ENCODE measurements at regions not wholly inside any gene's neighbourhood (a gene's known extent, or its start where the extent isn't known, plus 50 kb on each side); places are given as distances from the start of the nearest gene placed in this dataset.

DNA sequence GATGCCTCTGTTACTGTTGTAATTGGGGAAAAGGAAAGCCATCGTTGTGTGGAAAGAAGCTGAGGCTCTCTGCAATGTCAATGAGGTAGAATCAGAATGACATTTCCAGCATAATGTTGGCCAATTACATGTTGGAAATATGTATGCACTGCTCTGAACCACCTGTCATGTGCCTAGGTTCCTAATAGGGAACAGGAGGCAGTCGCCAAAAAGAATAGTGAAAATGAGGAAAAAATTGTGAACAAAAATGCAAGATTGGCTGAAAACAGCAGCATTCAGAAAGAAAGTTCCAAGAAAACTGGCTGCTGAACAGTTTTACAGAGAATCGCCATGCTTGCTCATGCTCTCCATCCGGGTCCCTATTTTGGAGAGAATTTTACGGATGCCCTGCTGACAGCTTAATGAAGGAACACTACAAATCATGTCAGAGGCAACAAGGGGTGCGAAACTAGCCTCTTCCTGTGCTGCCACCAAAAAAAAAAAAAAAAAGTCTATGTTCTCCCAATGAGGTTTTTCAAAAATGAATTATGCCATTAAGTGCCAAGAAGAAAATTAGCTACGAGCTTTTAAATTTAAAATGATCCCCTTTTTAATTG, 305.9 kb upstream of the ARRDC4 start:
- H3K79me1 ChIP-seq (ENCODE audit: low read depth in 1 of 2, low read length in 2 of 2), result no peaks in the 10 kb centered on the region
- BruUV-seq (replicated peaks), result no TSS peak
- WGBS, 2 experiments (ENCODE audit: extremely low coverage in 2 of 2, insufficient read length in 1 of 2), result 10% methylated on average over 1 of the region's 7 CpGs; no CpG with 5 or more reads in 1 of the 2 experiments
- H3K14ac ChIP-seq (replicated peaks; ENCODE audit: low read depth, low read length), result no peak overlapping the region
- H3K18ac ChIP-seq (ENCODE audit: low read depth, low read length), result no peak overlapping the region
- ChIA-PET CTCF (no interaction called here), POLR2A (ENCODE audit: unreplicated experiment) (interaction anchor here (0.6 kb wide), 1 partner anchor 286 kb away, joined by 4 read pairs; no protein-coding TSS in a partner anchor)
- H2AFZ ChIP-seq (replicated peaks; ENCODE audit: low read length, poor library complexity), result no peak overlapping the region
- no peaks in the 10 kb centered on the region for H3K9me1 ChIP-seq (ENCODE audit: insufficient read depth, low read length)
- H4K5ac ChIP-seq (ENCODE audit: low read depth, low read length), result no peak overlapping the region
- DNase-seq (no peak), ATAC-seq (ENCODE audit: low read depth) (no peak)
- no peak overlapping the region for H3K4me2 ChIP-seq (ENCODE audit: low read depth, low read length)
- no peak overlapping the region for H3K4ac ChIP-seq (ENCODE audit: low read depth, low read length)
- TF ChIP-seq RCOR1 (IDR thresholded peaks at IDR 0.05; ENCODE audit: insufficient replicate concordance, low read length), result no peak
- TF ChIP-seq CEBPB (IDR thresholded peaks at IDR 0.05; ENCODE audit: low read depth, low read length), result no peak
- no peak for TF ChIP-seq CHD1 (IDR thresholded peaks at IDR 0.05; ENCODE audit: low read depth, low read length)
- no peak for TF ChIP-seq RAD21 (IDR thresholded peaks at IDR 0.05; ENCODE audit: low read length)
- no peak for TF ChIP-seq BHLHE40 (IDR thresholded peaks at IDR 0.05; ENCODE audit: low read depth, low read length)
- TF ChIP-seq RFX5 (IDR thresholded peaks at IDR 0.05; ENCODE audit: low read depth, low read length), result no peak
- TF ChIP-seq, protein P1, sequence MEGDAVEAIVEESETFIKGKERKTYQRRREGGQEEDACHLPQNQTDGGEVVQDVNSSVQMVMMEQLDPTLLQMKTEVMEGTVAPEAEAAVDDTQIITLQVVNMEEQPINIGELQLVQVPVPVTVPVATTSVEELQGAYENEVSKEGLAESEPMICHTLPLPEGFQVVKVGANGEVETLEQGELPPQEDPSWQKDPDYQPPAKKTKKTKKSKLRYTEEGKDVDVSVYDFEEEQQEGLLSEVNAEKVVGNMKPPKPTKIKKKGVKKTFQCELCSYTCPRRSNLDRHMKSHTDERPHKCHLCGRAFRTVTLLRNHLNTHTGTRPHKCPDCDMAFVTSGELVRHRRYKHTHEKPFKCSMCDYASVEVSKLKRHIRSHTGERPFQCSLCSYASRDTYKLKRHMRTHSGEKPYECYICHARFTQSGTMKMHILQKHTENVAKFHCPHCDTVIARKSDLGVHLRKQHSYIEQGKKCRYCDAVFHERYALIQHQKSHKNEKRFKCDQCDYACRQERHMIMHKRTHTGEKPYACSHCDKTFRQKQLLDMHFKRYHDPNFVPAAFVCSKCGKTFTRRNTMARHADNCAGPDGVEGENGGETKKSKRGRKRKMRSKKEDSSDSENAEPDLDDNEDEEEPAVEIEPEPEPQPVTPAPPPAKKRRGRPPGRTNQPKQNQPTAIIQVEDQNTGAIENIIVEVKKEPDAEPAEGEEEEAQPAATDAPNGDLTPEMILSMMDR (conservative IDR thresholded peaks at IDR 0.05; ENCODE audit: low read depth, low read length), result no peak
- TF ChIP-seq POLR2A (IDR thresholded peaks at IDR 0.05; ENCODE audit: low read depth, low read length), result no peak
- no peak for TF ChIP-seq USF2 (IDR thresholded peaks at IDR 0.05; ENCODE audit: low read depth, low read length)
- TF ChIP-seq NFE2L2 (IDR thresholded peaks at IDR 0.05; ENCODE audit: low read depth, low read length), result no peak
- TF ChIP-seq MAFK (IDR thresholded peaks at IDR 0.05; ENCODE audit: low read depth, low read length), result no peak
- no peaks in the 10 kb centered on the region for H3K36me3 ChIP-seq (ENCODE audit: control insufficient read depth, insufficient read depth, low read length)
- no peaks in the 10 kb centered on the region for H3K27me3 ChIP-seq (ENCODE audit: control insufficient read depth, insufficient read depth, low read length)
- no peak overlapping the region for H3K27ac ChIP-seq (ENCODE audit: insufficient read depth, low read length)
- H2BK15ac ChIP-seq (ENCODE audit: low read depth, low read length), result no peak overlapping the region
- dilution Hi-C loops (cut with HindIII; ENCODE audit: low sequenced_read_pairs, unreplicated experiment) (no loop called here), intact Hi-C loops (cut with micrococcal nuclease) (no loop called here), in situ Hi-C loops (cut with MboI; ENCODE audit: low sequenced_read_pairs) (no loop called here)
- H3K9me3 ChIP-seq (ENCODE audit: control insufficient read depth, insufficient read depth, low read length), result peaks cover 15% of the 10 kb centered on the region
- no peak overlapping the region for H4K8ac ChIP-seq (ENCODE audit: low read depth in 2 of 2, low read length in 2 of 2)
- H3K4me3 ChIP-seq (ENCODE audit: insufficient read depth, low read depth, low read length), result no peak overlapping the region
- H2AK5ac ChIP-seq (ENCODE audit: low read depth, low read length), result no peak overlapping the region
- no peak overlapping the region for H2BK5ac ChIP-seq (ENCODE audit: low read depth, low read length, poor library complexity, severe bottlenecking)
- H3K23ac ChIP-seq (ENCODE audit: low read depth, low read length), result no peak overlapping the region
- no peak overlapping the region for H3K9ac ChIP-seq (ENCODE audit: low read depth, low read length)
- no peak overlapping the region for H3K56ac ChIP-seq (ENCODE audit: extremely low read depth, insufficient read depth, low read length)
- H2BK120ac ChIP-seq (ENCODE audit: low read depth, low read length), result no peak overlapping the region
- H2AK9ac ChIP-seq (replicated peaks; ENCODE audit: low read depth, low read length, poor library complexity), result no peak overlapping the region
- no peak overlapping the region for H2BK20ac ChIP-seq (ENCODE audit: low read depth, low read length)
- no peak overlapping the region for H4K91ac ChIP-seq (ENCODE audit: insufficient read depth, low read depth, low read length)
- no peaks in the 10 kb centered on the region for H4K20me1 ChIP-seq (ENCODE audit: insufficient read depth, low read length)
- no peaks in the 10 kb centered on the region for H3K4me1 ChIP-seq (ENCODE audit: control insufficient read depth, insufficient read depth, low read length)

All from IMR-90 (cell line).